OCI-LY1 (cell line): ENCODE measurements at regions not wholly inside any gene's neighbourhood (a gene's known extent, or its start where the extent isn't known, plus 50 kb on each side); places are given as distances from the start of the nearest gene placed in this dataset.

Source experiments
- CTCF ChIP-seq: fragments of 200-600 bp; sonication (generic), shearing (Covaris generic); IDR thresholded peaks from 2 replicates; pipeline ENCODE4 v1.5.1; 2017; ENCODE audit warnings: mild to moderate bottlenecking, antibody characterized with exemption, low read length, moderate library complexity, mixed read lengths
- EZH2 ChIP-seq: fragments of 200-600 bp; sonication (generic), shearing (Covaris generic); IDR thresholded peaks from 2 replicates; pipeline ENCODE4 v1.8.0; 2017; ENCODE audit warnings: borderline replicate concordance, mixed run types, mild to moderate bottlenecking, antibody characterized with exemption, low read length, moderate library complexity, mixed read lengths

DNA sequence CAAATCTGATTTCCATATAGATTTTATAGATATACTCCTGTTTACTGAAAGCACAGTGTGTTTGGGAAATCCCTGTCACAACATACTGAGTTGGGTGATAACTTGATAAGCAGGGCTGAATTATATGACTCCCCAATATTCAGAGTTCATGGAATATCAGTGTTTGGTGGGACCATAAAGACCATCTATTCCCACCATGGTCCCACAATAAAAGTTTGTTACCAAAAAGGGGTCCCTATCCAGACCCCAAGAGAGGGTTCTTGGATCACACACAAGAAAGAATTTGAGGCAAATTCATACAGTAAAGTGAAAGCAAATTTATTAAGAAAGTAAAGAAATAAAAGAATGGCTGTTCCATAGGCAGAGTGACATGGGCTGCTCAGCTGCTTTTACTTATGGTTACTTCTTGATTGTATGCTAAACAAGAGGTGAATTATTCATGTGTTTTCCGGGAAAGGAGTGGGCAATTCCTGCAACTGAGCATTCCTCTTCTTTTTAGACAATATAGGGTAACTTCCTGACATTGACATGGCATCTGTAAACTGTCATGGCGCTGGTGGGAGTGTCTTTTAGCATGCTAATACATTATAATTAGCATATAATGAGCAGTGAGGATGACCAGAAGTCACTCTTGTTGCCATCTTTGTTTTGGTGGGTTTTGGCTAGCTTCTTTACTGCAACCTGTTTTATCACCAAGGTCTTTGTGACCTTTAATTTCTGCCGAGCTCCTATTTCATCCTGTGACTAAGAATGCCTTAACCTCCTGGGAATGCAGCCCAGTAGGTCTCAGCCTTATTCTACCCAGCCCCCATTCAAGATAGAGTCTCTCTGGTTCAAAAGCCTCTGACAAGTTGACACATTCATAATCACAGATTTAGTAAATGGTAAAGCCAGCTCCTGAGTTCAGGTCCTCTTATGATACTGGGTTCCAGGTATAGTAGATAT lies 240.6 kb upstream of the PDGFD start:
- no peak for TF ChIP-seq CTCF
- no peak for TF ChIP-seq EZH2
